SIG-M5 treated with dmso at 0.1 percent for 504 hours (cell line): ENCODE measurements at regions not wholly inside any gene's neighbourhood (a gene's known extent, or its start where the extent isn't known, plus 50 kb on each side); places are given as distances from the start of the nearest gene placed in this dataset.

Source experiments
- DNase-seq: peaks from one replicate; lab custom pipeline; 2025; ENCODE audit not compliant: unreplicated experiment; lab: John Stamatoyannopoulos, UW

- no peak for DNase-seq
Observed at GRCh38 chr3:180092889-180093288, 56.2 kb upstream of the PEX5L start.

GRCh38 chr3:180093535-180093934 lies 56.8 kb upstream of the PEX5L start:
- no peak for DNase-seq

- DNase-seq, result no peak
Observed at GRCh38 chr3:180097626-180098025, 60.9 kb upstream of the PEX5L start.

GRCh38 chr3:180102134-180102533 lies 65.4 kb upstream of the PEX5L start:
- no peak for DNase-seq

GRCh38 chr3:180102604-180103003 lies 65.9 kb upstream of the PEX5L start:
- no peak for DNase-seq

GRCh38 chr3:180116203-180116602 lies 79.5 kb upstream of the PEX5L start:
- no peak for DNase-seq

GRCh38 chr3:180116658-180117057 lies 79.9 kb upstream of the PEX5L start:
- DNase-seq, result no peak

- peak; percentile 86 for DNase-seq
Observed at GRCh38 chr3:180117381-180118163, 80.8 kb upstream of the PEX5L start.

- DNase-seq, result no peak
Observed at GRCh38 chr3:180119567-180119966, 82.8 kb upstream of the PEX5L start.

GRCh38 chr3:180123928-180124327 lies 87.2 kb upstream of the PEX5L start:
- DNase-seq, result no peak

GRCh38 chr3:180131169-180131568 lies 94.4 kb upstream of the PEX5L start:
- DNase-seq, result no peak

- DNase-seq, result no peak
Observed at GRCh38 chr3:180135101-180135500, 98.4 kb upstream of the PEX5L start.

- no peak for DNase-seq
Observed at GRCh38 chr3:180138871-180139270, 102.1 kb upstream of the PEX5L start.

GRCh38 chr3:180142041-180142440 lies 105.3 kb upstream of the PEX5L start:
- no peak for DNase-seq

GRCh38 chr3:180142472-180142871 lies 105.7 kb upstream of the PEX5L start:
- DNase-seq, result no peak

GRCh38 chr3:180161770-180162169 lies 125.0 kb upstream of the PEX5L start:
- DNase-seq, result no peak

- no peak for DNase-seq
Observed at GRCh38 chr3:180175572-180175971, 138.8 kb upstream of the PEX5L start.

GRCh38 chr3:180176059-180176458 lies 139.3 kb upstream of the PEX5L start:
- DNase-seq, result no peak

- no peak for DNase-seq
Observed at GRCh38 chr3:180177255-180177654, 140.5 kb upstream of the PEX5L start.

GRCh38 chr3:180179562-180179961 lies 142.8 kb upstream of the PEX5L start:
- no peak for DNase-seq

GRCh38 chr3:180180795-180181194 lies 144.1 kb upstream of the PEX5L start:
- peak; percentile 49 for DNase-seq

GRCh38 chr3:180181387-180181786 lies 144.7 kb upstream of the PEX5L start:
- DNase-seq, result no peak

- DNase-seq, result no peak
Observed at GRCh38 chr3:180183346-180183745, 146.6 kb upstream of the PEX5L start.
